ENCODE measurements at regions not wholly inside any gene's neighbourhood (a gene's known extent, or its start where the extent isn't known, plus 50 kb on each side); places are given as distances from the start of the nearest gene placed in this dataset.

DNA sequence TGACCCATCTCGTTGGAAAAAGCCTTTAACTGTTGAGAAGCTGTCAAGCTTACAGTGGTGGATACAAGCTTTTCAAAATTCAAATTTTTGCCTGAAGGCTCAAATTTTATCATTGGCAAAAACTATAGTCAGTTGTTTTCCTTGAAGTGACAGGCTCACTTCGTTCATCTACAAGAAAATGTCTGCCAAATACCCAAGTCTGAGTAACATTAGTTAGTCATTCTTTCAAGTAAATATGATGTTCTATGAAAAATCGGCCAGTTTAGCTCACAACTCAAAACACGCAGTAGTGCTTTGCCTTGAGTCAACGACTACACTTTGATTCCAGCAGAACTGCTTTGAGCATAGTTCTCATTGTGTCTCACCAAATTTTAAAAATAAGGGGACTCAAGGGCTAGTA lies 170.3 kb upstream of the MAMLD1 start:
- Histone ChIP-seq H3K4me1 (ENCODE audit: control insufficient read depth, insufficient read depth, low read length) (no peaks in the 10 kb centered on the region), H3K27ac (ENCODE audit: low read length) (no peak overlapping the region), H3K9me3 (ENCODE audit: control insufficient read depth, insufficient read depth, low read length) (no peaks in the 10 kb centered on the region), H3K4me3 (ENCODE audit: low read length) (no peak overlapping the region), H3K27me3 (ENCODE audit: control insufficient read depth, insufficient read depth, low read length) (no peaks in the 10 kb centered on the region), H3K36me3 (ENCODE audit: control insufficient read depth, insufficient read depth, low read length) (no peaks in the 10 kb centered on the region)
- no peak overlapping the region for H3K27ac Mint-ChIP-seq
- H3K27me3 Mint-ChIP-seq (ENCODE audit: low read depth in 2 of 2): no peaks in the 10 kb centered on the region
- 94% methylated on average over 3 of the region's 5 CpGs for WGBS (ENCODE audit: insufficient coverage)
- no peak for DNase-seq
- H3K4me3 Mint-ChIP-seq: no peak overlapping the region
- no peaks in the 10 kb centered on the region for H3K9me3 Mint-ChIP-seq
- intact Hi-C loops (cut with micrococcal nuclease): no loop called here
- no peaks in the 10 kb centered on the region for H3K36me3 Mint-ChIP-seq
- TF ChIP-seq, protein P1, sequence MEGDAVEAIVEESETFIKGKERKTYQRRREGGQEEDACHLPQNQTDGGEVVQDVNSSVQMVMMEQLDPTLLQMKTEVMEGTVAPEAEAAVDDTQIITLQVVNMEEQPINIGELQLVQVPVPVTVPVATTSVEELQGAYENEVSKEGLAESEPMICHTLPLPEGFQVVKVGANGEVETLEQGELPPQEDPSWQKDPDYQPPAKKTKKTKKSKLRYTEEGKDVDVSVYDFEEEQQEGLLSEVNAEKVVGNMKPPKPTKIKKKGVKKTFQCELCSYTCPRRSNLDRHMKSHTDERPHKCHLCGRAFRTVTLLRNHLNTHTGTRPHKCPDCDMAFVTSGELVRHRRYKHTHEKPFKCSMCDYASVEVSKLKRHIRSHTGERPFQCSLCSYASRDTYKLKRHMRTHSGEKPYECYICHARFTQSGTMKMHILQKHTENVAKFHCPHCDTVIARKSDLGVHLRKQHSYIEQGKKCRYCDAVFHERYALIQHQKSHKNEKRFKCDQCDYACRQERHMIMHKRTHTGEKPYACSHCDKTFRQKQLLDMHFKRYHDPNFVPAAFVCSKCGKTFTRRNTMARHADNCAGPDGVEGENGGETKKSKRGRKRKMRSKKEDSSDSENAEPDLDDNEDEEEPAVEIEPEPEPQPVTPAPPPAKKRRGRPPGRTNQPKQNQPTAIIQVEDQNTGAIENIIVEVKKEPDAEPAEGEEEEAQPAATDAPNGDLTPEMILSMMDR (IDR thresholded peaks at IDR 0.05): no peak
- ATAC-seq: no peak
- H3K4me1 Mint-ChIP-seq: no peaks in the 10 kb centered on the region

DNA sequence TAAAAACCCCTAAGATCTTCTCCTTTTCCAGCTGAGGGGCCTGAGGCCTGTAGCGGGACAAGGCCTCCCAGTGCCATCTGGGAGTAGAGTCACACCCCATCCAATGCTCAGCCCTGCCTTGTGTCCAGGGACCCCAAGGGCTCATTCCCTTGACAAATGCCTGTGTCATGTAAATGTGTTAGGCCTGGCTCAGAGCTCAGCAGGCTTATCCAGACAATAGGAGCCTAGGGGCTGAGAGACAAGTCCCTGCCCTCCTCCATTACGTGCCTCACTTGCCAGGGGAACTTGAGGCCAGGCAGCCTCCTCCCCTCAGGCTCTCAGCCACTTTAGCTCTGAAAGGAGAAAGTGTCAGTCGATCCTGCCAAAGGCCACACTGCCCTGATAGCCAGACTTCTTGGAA lies 166.8 kb upstream of the MAMLD1 start:
- 78% methylated on average over 1 of the region's 3 CpGs for WGBS (ENCODE audit: insufficient coverage)
- Histone ChIP-seq H3K27me3 (ENCODE audit: control insufficient read depth, insufficient read depth, low read length) (no peaks in the 10 kb centered on the region), H3K27ac (ENCODE audit: low read length) (no peak overlapping the region), H3K4me3 (ENCODE audit: low read length) (no peak overlapping the region), H3K9me3 (ENCODE audit: control insufficient read depth, insufficient read depth, low read length) (no peaks in the 10 kb centered on the region), H3K36me3 (ENCODE audit: control insufficient read depth, insufficient read depth, low read length) (no peaks in the 10 kb centered on the region), H3K4me1 (ENCODE audit: control insufficient read depth, insufficient read depth, low read length) (no peaks in the 10 kb centered on the region)
- no peak overlapping the region for H3K4me3 Mint-ChIP-seq
- DNase-seq (no peak), ATAC-seq (no peak)
- intact Hi-C loops (cut with micrococcal nuclease): no loop called here
- H3K27ac Mint-ChIP-seq: no peak overlapping the region
- H3K36me3 Mint-ChIP-seq: no peaks in the 10 kb centered on the region
- TF ChIP-seq, protein P1 (IDR thresholded peaks at IDR 0.05): no peak
- H3K4me1 Mint-ChIP-seq: no peaks in the 10 kb centered on the region
- H3K9me3 Mint-ChIP-seq: no peaks in the 10 kb centered on the region
- H3K27me3 Mint-ChIP-seq (ENCODE audit: low read depth in 2 of 2): no peaks in the 10 kb centered on the region

DNA sequence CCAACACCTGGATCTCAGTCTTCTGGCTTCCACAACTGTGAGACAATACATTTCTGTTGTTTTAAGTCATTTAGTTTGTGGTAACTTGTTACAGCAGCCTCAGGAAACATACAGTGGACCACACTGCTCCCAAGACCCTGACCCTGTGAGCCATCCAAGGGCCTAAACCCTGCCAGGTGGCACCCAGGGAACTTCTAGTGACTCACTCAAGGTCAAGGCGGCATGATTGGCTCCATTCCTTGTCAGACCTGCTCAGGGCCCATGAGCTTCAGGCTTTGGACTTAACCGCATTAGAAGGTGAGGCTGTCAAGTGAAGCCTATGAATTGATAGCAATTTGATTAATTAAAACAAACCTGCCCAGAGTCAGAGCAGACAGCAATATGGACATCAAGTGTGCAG lies 165.7 kb upstream of the MAMLD1 start:
- TF ChIP-seq, protein P1 (IDR thresholded peaks at IDR 0.05): no peak
- H3K27ac Mint-ChIP-seq: no peak overlapping the region
- H3K27me3 Mint-ChIP-seq (ENCODE audit: low read depth in 2 of 2): no peaks in the 10 kb centered on the region
- intact Hi-C loops (cut with micrococcal nuclease): no loop called here
- H3K9me3 Mint-ChIP-seq: no peaks in the 10 kb centered on the region
- no peaks in the 10 kb centered on the region for H3K4me1 ChIP-seq (ENCODE audit: control insufficient read depth, insufficient read depth, low read length)
- H3K36me3 Mint-ChIP-seq: no peaks in the 10 kb centered on the region
- no peak overlapping the region for H3K27ac ChIP-seq (ENCODE audit: low read length)
- ATAC-seq: no peak
- no peaks in the 10 kb centered on the region for H3K9me3 ChIP-seq (ENCODE audit: control insufficient read depth, insufficient read depth, low read length)
- H3K4me3 ChIP-seq (ENCODE audit: low read length): no peak overlapping the region
- H3K36me3 ChIP-seq (ENCODE audit: control insufficient read depth, insufficient read depth, low read length): no peaks in the 10 kb centered on the region
- DNase-seq: no peak
- H3K4me1 Mint-ChIP-seq: no peaks in the 10 kb centered on the region
- no peak overlapping the region for H3K4me3 Mint-ChIP-seq
- 90% methylated on average over 2 of the region's 2 CpGs for WGBS (ENCODE audit: insufficient coverage)
- no peaks in the 10 kb centered on the region for H3K27me3 ChIP-seq (ENCODE audit: control insufficient read depth, insufficient read depth, low read length)

DNA sequence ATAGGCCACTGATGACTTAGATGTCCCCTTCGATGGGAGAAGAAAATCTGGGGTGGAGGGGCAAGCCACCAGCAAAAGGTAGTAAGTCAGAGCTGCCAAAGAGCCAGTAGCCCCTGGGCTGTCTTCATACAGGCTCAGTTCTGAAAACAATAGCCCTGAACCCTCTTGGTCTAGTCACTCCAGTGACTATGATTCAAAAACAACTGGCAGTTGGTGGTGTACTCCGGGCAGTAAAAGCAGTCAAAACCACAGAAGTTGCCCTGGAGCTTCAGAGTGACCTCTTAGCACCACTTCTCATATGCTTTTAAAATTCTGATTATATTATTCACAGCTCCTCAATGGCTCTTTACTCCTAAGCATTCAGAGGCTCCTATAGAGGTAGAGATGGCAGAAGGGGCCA lies 164.3 kb upstream of the MAMLD1 start:
- Mint-ChIP-seq H3K36me3 (no peaks in the 10 kb centered on the region), H3K9me3 (no peaks in the 10 kb centered on the region), H3K27ac (no peak overlapping the region), H3K4me3 (no peak overlapping the region), H3K27me3 (ENCODE audit: low read depth in 2 of 2) (no peaks in the 10 kb centered on the region), H3K4me1 (no peaks in the 10 kb centered on the region)
- no peaks in the 10 kb centered on the region for H3K4me1 ChIP-seq (ENCODE audit: control insufficient read depth, insufficient read depth, low read length)
- TF ChIP-seq, protein P1 (IDR thresholded peaks at IDR 0.05): no peak
- no peak overlapping the region for H3K27ac ChIP-seq (ENCODE audit: low read length)
- H3K4me3 ChIP-seq (ENCODE audit: low read length): no peak overlapping the region
- DNase-seq: no peak
- H3K9me3 ChIP-seq (ENCODE audit: control insufficient read depth, insufficient read depth, low read length): no peaks in the 10 kb centered on the region
- intact Hi-C loops (cut with micrococcal nuclease): no loop called here
- no peak for ATAC-seq
- no peaks in the 10 kb centered on the region for H3K36me3 ChIP-seq (ENCODE audit: control insufficient read depth, insufficient read depth, low read length)
- H3K27me3 ChIP-seq (ENCODE audit: control insufficient read depth, insufficient read depth, low read length): no peaks in the 10 kb centered on the region
- WGBS (ENCODE audit: insufficient coverage): 72% methylated on average over 2 of the region's 2 CpGs

All from natural killer cell (primary cell).